LNCaP clone FGC (cell line): ENCODE measurements at regions not wholly inside any gene's neighbourhood (a gene's known extent, or its start where the extent isn't known, plus 50 kb on each side); places are given as distances from the start of the nearest gene placed in this dataset.

Experiments used
- DNase-seq: peaks from one replicate; pipeline ENCODE4 v3.0.0-alpha.2; 2011; ENCODE audit warnings: low read depth
- H3K4me3 ChIP-seq: 2 replicates; pipeline ENCODE4 v1.5.1; 2011; ENCODE audit warnings: mild to moderate bottlenecking, low read depth, low read length, control low read depth
- TF ChIP-seq, protein P1 (sequence below): IDR thresholded peaks from 2 replicates; pipeline ENCODE4 v1.5.1; 2012; ENCODE audit warnings: mild to moderate bottlenecking; ENCODE audit not compliant: control insufficient read depth, insufficient read depth; ENCODE audit errors: extremely low read depth

DNA sequence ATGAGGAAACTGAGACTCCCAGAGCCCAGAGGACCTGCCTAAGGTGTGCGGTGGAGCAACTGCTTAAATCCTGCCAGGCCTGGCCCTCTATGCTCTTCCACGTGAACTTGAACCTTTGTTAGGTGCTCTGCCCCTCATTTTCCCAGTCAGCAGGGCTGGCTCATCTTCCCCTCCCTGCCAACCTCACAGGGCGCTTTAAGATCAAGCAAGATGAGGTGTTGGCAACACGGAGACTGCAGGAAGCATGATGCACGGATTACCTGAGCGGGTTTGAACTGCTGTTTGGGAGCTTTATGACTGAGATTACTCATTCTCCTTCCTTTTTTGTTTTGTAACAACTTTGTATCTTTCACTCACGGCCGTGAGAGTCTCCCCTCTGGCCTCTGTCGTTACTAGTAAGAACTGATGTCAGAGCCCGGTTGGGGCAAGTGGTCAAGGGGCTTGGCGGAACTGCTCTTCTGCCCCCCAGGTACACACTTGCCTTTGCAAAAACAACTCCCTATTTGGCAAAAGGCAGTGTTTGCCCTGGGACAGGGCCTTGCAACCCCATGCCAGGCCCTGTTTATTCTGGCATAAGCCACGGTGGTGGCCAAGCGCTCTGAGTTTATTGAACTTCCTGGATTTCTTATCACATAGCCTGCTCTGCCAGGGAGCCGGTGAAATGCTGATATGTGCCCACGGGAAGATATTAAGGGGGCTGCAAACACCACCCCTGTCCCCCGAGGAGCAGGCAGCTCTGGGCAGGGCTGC is 127.8 kb downstream of the INHBB start:
- peak; percentile 82 for DNase-seq
- no peak overlapping the region for H3K4me3 ChIP-seq
- TF ChIP-seq, protein P1, sequence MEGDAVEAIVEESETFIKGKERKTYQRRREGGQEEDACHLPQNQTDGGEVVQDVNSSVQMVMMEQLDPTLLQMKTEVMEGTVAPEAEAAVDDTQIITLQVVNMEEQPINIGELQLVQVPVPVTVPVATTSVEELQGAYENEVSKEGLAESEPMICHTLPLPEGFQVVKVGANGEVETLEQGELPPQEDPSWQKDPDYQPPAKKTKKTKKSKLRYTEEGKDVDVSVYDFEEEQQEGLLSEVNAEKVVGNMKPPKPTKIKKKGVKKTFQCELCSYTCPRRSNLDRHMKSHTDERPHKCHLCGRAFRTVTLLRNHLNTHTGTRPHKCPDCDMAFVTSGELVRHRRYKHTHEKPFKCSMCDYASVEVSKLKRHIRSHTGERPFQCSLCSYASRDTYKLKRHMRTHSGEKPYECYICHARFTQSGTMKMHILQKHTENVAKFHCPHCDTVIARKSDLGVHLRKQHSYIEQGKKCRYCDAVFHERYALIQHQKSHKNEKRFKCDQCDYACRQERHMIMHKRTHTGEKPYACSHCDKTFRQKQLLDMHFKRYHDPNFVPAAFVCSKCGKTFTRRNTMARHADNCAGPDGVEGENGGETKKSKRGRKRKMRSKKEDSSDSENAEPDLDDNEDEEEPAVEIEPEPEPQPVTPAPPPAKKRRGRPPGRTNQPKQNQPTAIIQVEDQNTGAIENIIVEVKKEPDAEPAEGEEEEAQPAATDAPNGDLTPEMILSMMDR = no peak

DNA sequence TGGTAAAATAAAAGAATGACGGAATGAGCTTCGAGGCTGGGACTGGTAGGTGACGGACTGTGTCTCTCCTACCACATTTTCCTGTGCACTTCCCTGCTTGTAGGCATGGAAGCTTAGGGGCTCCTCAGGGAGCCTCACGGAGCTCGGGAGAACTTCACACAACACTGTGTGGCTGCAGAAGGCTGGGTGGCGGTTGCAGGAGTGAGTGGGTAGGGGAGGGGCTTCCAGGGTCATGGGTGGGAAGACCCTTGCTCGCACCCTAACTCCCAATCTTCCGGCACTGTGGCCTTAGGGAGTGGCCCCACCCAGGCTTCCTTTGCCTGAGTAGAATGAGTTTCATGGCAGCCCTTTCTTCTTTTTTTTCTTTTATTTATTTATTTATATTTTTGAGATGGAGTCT is 128.6 kb downstream of the INHBB start:
- TF ChIP-seq, protein P1 = no peak
- DNase-seq = no peak
- no peak overlapping the region for H3K4me3 ChIP-seq

DNA sequence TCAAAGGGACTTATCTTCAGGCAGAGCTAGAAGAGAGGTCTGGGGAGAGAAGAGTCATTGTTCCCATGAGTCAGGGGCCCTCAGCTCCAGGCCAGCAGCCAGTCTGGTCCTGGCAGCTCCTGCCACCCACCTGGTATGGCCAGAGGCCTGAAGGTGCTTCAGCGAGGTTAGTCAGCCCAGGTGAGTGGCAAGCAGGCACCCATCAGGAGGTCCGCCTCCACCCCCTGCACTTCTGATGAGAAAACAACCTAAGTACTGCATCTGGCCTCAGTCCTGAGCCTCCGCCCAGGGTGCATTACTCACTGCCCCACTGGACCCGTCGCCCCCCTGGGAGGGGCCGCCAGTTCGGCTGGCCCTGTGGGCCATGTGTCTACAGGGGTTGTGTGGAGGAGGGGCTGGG is 130.2 kb downstream of the INHBB start:
- no peak overlapping the region for H3K4me3 ChIP-seq
- TF ChIP-seq, protein P1 = no peak
- DNase-seq = no peak

DNA sequence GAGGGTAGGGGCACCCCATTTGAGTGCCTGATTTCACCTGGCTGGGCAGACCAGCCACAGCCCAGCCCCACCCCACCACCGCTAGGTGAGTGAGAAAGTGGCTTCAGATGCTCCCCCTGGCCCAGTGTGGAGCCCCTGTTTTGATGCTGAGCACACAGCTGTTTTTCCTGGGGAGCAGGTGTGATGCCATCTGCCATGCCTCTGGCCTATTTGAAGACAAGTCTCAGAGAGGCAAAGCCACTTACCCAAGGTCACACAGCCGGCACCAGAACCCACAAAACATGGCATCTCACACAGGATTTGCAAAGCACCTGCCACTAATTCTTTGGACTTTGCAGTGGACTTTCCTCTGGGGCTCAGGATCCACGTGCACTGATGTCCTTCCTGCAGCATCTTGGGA is 131.3 kb downstream of the INHBB start:
- no peak for DNase-seq
- H3K4me3 ChIP-seq = no peak overlapping the region
- TF ChIP-seq, protein P1 = no peak

DNA sequence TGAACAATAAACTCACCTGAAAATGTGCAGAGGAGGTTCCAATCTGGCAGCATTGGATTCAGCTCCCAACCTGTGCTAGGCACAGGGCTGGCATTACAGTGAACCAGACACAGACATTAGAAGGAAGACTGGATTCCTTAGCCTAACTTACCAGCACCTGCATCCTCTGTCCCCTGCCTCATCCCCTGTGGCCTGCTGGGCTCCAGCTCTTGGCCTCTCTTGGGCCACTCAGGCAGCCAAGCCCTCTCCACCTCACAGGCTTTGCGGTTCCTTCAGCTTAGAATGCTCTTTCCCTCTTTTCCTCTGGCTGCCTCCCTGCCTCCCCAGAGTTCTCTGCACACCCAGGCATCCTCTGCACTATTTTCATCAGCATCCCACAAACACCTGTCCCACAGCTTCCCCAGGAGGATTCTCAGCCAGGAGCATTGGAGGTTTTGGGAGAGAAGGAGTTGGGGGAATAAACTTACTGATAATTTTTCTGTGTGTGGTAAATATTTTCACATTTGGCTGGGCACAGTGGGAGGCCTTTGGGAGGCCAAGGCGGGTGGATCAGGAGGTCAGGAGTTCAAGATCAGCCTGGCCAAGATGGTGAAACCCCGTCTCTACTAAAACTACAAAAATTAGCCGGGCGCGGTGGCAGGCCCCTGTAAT is 132.0 kb downstream of the INHBB start:
- no peak for DNase-seq
- TF ChIP-seq, protein P1 = no peak
- H3K4me3 ChIP-seq = no peak overlapping the region

DNA sequence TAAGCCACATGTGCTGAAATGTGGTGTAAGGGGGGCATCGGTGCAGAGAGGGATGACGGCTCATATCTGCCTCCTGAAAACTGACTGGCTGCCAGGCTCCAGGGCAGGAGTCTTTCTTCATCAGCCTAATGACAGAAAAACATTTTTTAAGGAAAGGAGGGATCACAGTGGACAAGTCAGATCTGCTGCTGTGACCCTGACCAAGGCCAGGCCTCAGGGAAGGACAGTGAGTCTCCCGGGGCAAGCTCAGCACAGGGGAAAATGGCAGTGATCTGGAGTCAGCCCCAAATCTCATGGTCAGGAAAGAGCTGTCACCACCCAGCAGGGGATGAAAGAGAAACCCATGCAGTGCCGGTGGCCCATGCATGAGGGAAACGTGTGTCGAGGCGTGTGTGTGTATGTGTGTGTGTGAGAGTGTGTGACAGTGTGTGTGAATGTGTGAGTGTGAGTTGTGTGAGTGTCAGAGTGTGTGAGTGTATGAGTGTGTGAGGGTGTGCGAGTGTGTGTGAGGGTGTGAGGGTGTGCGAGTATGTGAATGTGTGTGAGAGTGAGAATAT is 134.5 kb downstream of the INHBB start:
- TF ChIP-seq, protein P1 = no peak
- no peak overlapping the region for H3K4me3 ChIP-seq
- no peak for DNase-seq

DNA sequence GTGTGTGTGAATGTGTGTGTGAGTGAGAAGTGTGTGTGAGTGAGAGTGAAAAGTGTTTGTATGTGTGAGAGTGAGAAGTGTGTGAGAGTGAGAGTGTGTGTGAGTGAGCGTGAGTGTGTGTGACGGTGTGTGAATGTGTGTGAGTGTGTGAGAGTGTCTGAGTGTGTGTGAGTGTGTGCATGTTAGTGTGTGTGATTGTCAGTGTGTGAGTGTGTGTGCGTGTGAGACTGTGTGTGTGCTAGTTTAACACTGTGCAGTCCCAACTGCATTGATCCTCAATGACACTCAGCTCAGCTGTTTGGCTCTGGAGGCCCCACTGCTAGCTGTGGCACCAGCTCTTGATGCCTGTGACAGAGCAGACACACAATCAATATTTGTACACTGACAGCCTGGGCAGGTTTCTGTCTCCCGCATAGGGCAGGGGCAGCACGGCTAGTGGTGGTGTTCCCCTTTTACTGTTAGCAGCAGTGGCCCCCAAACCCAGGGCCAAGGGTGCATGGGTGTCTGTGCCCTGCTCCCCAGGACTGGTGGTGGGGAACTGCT is 135.0 kb downstream of the INHBB start:
- DNase-seq = no peak
- TF ChIP-seq, protein P1 = no peak
- H3K4me3 ChIP-seq = no peak overlapping the region
